K562 (cell line): ENCODE measurements at regions not wholly inside any gene's neighbourhood (a gene's known extent, or its start where the extent isn't known, plus 50 kb on each side); places are given as distances from the start of the nearest gene placed in this dataset.

Source experiments
- BCOR ChIP-seq: fragments of 450-650 bp; IDR thresholded peaks from 2 replicates; pipeline ENCODE4 v1.6.1; 2016
- MGA ChIP-seq: fragments of 450-650 bp; IDR thresholded peaks from 2 replicates; pipeline ENCODE4 v1.6.1; 2016; ENCODE audit warnings: mild to moderate bottlenecking, moderate library complexity
- TF ChIP-seq, protein P1 (sequence below): fragments of 450-650 bp; IDR thresholded peaks from 2 replicates; pipeline ENCODE4 v1.6.1; 2016; ENCODE audit warnings: antibody characterized with exemption

- no peak for TF ChIP-seq MGA
- TF ChIP-seq BCOR = no peak
- TF ChIP-seq, protein P1, sequence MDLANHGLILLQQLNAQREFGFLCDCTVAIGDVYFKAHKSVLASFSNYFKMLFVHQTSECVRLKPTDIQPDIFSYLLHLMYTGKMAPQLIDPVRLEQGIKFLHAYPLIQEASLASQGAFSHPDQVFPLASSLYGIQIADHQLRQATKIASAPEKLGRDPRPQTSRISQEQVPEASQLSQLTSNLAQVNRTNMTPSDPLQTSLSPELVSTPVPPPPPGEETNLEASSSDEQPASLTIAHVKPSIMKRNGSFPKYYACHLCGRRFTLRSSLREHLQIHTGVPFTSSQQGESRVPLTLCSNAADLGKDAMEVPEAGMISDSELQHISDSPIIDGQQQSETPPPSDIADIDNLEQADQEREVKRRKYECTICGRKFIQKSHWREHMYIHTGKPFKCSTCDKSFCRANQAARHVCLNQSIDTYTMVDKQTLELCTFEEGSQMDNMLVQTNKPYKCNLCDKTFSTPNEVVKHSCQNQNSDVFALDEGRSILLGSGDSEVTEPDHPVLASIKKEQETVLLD = no peak
- TF ChIP-seq, all 486 proteins: peak for 0
These were observed 114.1 kb upstream of the LMCD1 start (continued) for GRCh38 chr3:8387571-8387970.
